ENCODE measurements at regions not wholly inside any gene's neighbourhood (a gene's known extent, or its start where the extent isn't known, plus 50 kb on each side); places are given as distances from the start of the nearest gene placed in this dataset.

- DNase-seq (ENCODE audit: low read depth) = no peak
- TF ChIP-seq, protein P1, sequence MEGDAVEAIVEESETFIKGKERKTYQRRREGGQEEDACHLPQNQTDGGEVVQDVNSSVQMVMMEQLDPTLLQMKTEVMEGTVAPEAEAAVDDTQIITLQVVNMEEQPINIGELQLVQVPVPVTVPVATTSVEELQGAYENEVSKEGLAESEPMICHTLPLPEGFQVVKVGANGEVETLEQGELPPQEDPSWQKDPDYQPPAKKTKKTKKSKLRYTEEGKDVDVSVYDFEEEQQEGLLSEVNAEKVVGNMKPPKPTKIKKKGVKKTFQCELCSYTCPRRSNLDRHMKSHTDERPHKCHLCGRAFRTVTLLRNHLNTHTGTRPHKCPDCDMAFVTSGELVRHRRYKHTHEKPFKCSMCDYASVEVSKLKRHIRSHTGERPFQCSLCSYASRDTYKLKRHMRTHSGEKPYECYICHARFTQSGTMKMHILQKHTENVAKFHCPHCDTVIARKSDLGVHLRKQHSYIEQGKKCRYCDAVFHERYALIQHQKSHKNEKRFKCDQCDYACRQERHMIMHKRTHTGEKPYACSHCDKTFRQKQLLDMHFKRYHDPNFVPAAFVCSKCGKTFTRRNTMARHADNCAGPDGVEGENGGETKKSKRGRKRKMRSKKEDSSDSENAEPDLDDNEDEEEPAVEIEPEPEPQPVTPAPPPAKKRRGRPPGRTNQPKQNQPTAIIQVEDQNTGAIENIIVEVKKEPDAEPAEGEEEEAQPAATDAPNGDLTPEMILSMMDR (IDR thresholded peaks at IDR 0.05; ENCODE audit: insufficient read depth, low read depth, low read length, missing control alignments) = no peak
These were observed 179.6 kb downstream of the CCT6B start for GRCh38 chr17:34781571-34782108.

GRCh38 chr17:34781071-34781470 lies 180.2 kb downstream of the CCT6B start:
- TF ChIP-seq, protein P1 (IDR thresholded peaks at IDR 0.05; ENCODE audit: insufficient read depth, low read depth, low read length, missing control alignments) = no peak
- no peak for DNase-seq (ENCODE audit: low read depth)
- no peak overlapping the region for H3K4me3 ChIP-seq (ENCODE audit: low read length)

More at GRCh38 chr17:34781571-34782108, 179.6 kb downstream of the CCT6B start:
- no peak overlapping the region for H3K4me3 ChIP-seq (ENCODE audit: low read length)

GRCh38 chr17:34780438-34780837 lies 180.8 kb downstream of the CCT6B start:
- DNase-seq (ENCODE audit: low read depth) = no peak
- TF ChIP-seq, protein P1 (IDR thresholded peaks at IDR 0.05; ENCODE audit: insufficient read depth, low read depth, low read length, missing control alignments) = no peak
- H3K4me3 ChIP-seq (ENCODE audit: low read length) = no peak overlapping the region

DNA sequence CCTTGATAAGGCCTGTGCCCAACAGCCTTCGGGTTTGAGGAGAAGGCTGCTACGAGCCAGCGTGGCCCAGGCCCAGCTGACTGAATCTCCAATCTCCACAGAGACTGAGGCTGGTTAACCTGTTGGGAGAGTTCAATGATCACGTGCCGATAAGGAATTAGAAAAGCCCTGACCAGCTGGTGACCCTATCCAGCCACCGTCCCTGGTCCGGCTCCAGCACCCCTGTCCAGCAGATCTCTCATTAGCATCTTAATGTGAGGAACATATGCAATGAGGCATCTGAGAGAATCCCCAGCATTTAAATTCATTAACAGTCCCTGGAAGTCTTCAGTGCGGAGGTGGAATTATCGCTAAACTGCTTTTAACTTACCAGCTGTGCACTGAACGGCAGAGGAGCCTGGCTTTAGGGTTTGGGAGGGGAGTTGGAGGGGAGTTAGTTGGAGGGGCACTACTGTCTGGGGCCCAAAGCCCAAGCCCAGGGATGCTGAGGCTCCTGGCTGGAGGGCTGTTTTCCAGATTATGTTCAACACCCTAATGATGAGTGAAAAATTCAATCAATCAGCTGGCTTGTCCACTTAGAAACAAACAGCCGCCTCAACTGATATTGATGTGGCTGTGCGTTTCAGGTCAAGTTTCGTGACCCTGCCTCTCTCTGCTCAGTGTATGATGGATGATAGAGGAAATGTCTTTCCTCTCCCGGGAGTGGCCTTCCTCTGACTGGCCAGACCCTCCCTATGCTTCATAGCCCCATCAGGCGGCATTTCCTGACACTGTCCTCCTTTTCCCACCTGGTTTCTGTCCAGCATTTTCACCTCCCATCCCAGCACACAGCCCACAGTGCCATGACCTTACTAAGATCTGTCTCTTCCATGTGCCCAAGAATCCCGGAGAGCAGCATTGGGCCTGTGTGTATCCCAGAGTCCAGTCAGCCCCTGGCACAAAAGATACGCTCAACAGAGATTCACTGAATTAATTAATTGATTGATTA lies 184.5 kb downstream of the CCT6B start:
- no peak for DNase-seq (ENCODE audit: low read depth)
- no peak overlapping the region for H3K4me3 ChIP-seq (ENCODE audit: low read length)
- TF ChIP-seq, protein P1 (IDR thresholded peaks at IDR 0.05; ENCODE audit: insufficient read depth, low read depth, low read length, missing control alignments) = no peak

DNA sequence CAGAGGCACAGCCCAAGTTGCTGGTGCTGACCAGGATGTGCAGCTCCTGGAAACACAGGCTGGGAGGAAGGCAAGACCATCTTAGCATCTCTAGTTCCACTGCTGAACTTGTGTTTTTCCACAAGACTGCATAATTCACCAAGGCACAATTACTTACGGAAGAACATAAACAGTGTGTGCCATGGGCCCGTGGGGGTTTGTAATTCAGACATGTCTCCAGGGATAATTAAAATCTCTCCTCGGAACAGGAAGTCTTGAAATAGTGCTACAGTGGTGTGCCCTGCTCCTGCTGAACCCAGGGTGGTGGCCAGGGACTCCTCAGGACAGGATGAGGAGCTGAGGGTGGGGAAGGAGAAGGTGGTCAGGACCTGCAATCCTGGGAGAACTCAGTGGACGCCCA lies 188.2 kb downstream of the CCT6B start:
- TF ChIP-seq, protein P1 (IDR thresholded peaks at IDR 0.05; ENCODE audit: insufficient read depth, low read depth, low read length, missing control alignments) = no peak
- no peak overlapping the region for H3K4me3 ChIP-seq (ENCODE audit: low read length)
- no peak for DNase-seq (ENCODE audit: low read depth)

GRCh38 chr17:34771891-34772290 lies 189.4 kb downstream of the CCT6B start:
- no peak for DNase-seq (ENCODE audit: low read depth)
- no peak overlapping the region for H3K4me3 ChIP-seq (ENCODE audit: low read length)
- TF ChIP-seq, protein P1 (IDR thresholded peaks at IDR 0.05; ENCODE audit: insufficient read depth, low read depth, low read length, missing control alignments) = no peak
